ENCODE measurements at regions not wholly inside any gene's neighbourhood (a gene's known extent, or its start where the extent isn't known, plus 50 kb on each side); places are given as distances from the start of the nearest gene placed in this dataset.

- TF ChIP-seq CTCF (IDR thresholded peaks at IDR 0.05) = no peak
- TF ChIP-seq MAFK (IDR thresholded peaks at IDR 0.05; ENCODE audit: partially characterized antibody) = no peak
- no peak for TF ChIP-seq EP300 (IDR thresholded peaks at IDR 0.05)
- TF ChIP-seq CHD4 (IDR thresholded peaks at IDR 0.05; ENCODE audit: borderline replicate concordance) = no peak
- no peak for TF ChIP-seq CHD2 (IDR thresholded peaks at IDR 0.05; ENCODE audit: low read length, partially characterized antibody)
- TF ChIP-seq NFE2L2 (conservative IDR thresholded peaks at IDR 0.05; ENCODE audit: low read length) = no peak
- TF ChIP-seq POLR2A (IDR thresholded peaks at IDR 0.05; ENCODE audit: low read length) = no peak
- TF ChIP-seq MAX (IDR thresholded peaks at IDR 0.05) = no peak
- no peak for TF ChIP-seq MYC (IDR thresholded peaks at IDR 0.05; ENCODE audit: borderline replicate concordance, low read length)
- TF ChIP-seq ZSCAN20 (CRISPR knock-in tag; IDR thresholded peaks at IDR 0.05) = no peak
- TF ChIP-seq RAD21 (conservative IDR thresholded peaks at IDR 0.05 in 1 of 2, IDR thresholded peaks at IDR 0.05 in 1 of 2) = no peak
- TF ChIP-seq SMC3 (IDR thresholded peaks at IDR 0.05) = no peak
- no peak for TF ChIP-seq EHMT2 (IDR thresholded peaks at IDR 0.05; ENCODE audit: low read depth)
Observed at GRCh38 chr2:104599787-104600510, 254.0 kb upstream of the POU3F3 start.
